Small intestine (tissue), 7 donors: ENCODE measurements at regions not wholly inside any gene's neighbourhood (a gene's known extent, or its start where the extent isn't known, plus 50 kb on each side); places are given as distances from the start of the nearest gene placed in this dataset.

Source experiments
- DNase-seq, 2 donors: peaks; one replicate each; pipeline versions ENCODE4 v3.0.0 to v3.0.0-alpha.2; 2013
- FAIRE-seq: peaks from 2 replicates; lab custom pipeline; 2012; peaks lifted over from hg19 to GRCh38; lab: Jason Lieb, UNC
- H3K27ac ChIP-seq, 3 donors: one replicate each; pipeline ENCODE4 v1.5.1; 2013; ENCODE audit warnings: low read length in 2 of 3, mild to moderate bottlenecking in 2 of 3, control low read depth in 1 of 3, inconsistent platforms in 1 of 3, low read depth in 1 of 3, moderate library complexity in 1 of 3
- H3K27me3 ChIP-seq, 3 donors: one replicate each; pipeline ENCODE4 v1.6.1; 2013; ENCODE audit warnings: low read length in 3 of 3, inconsistent platforms in 1 of 3; ENCODE audit not compliant: control insufficient read depth in 3 of 3, insufficient read depth in 3 of 3
- H3K36me3 ChIP-seq, 3 donors: one replicate each; pipeline ENCODE4 v1.6.1; 2013; ENCODE audit warnings: low read length in 3 of 3, inconsistent platforms in 1 of 3, low read depth in 1 of 3, mild to moderate bottlenecking in 1 of 3, moderate library complexity in 1 of 3; ENCODE audit not compliant: control insufficient read depth in 3 of 3, insufficient read depth in 2 of 3
- H3K4me1 ChIP-seq, 3 donors: one replicate each; pipeline ENCODE4 v1.6.1; 2013; ENCODE audit warnings: low read length in 2 of 3, inconsistent platforms in 1 of 3, low read depth in 1 of 3, mild to moderate bottlenecking in 1 of 3, moderate library complexity in 1 of 3; ENCODE audit not compliant: control insufficient read depth in 3 of 3, insufficient read depth in 2 of 3
- H3K4me3 ChIP-seq, 3 donors: one replicate each; pipeline ENCODE4 v1.5.1; 2013; ENCODE audit warnings: low read length in 3 of 3, control low read depth in 1 of 3, inconsistent platforms in 1 of 3, low read depth in 1 of 3, mild to moderate bottlenecking in 1 of 3, moderate library complexity in 1 of 3
- H3K9me3 ChIP-seq, 2 donors: one replicate each; pipeline ENCODE4 v1.6.1; 2013; ENCODE audit warnings: low read depth in 1 of 2, low read length in 1 of 2; ENCODE audit not compliant: control insufficient read depth in 2 of 2, insufficient read depth in 1 of 2
- WGBS, 3 donors: extraction: QIAGEN DNeasy Blood & Tissue Kit; methylation state at CpG; one replicate each; pipeline ENCODE4 v1.1.7; 2013; 5-methylcytosine and 5-hydroxymethylcytosine counted together
- donor health status: healthy with polysubstance abuse.
- donor health status: control.
- donor health status: control.
- donor health status: Bipolar disorder and iron deficiency.
- donor health status: healthy.

- WGBS, 3 donors, result 43 to 66% (median 56%) methylated on average over 4 of the region's 4 CpGs
- no peaks in the 10 kb centered on the region for H3K4me1 ChIP-seq
- H3K36me3 ChIP-seq, result no peaks in the 10 kb centered on the region
- H3K4me3 ChIP-seq, result no peak overlapping the region
- no peak overlapping the region for H3K27ac ChIP-seq
- FAIRE-seq (no peak), DNase-seq (no peak)
- no peaks in the 10 kb centered on the region for H3K27me3 ChIP-seq
- H3K9me3 ChIP-seq, result no peaks in the 10 kb centered on the region
Measured at GRCh38 chr9:31302620-31303418, 1081.6 kb upstream of the ACO1 start.

- H3K4me3 ChIP-seq, result no peak overlapping the region
- DNase-seq (no peak), FAIRE-seq (no peak)
- no peaks in the 10 kb centered on the region for H3K9me3 ChIP-seq
- no peaks in the 10 kb centered on the region for H3K36me3 ChIP-seq
- H3K4me1 ChIP-seq, result no peaks in the 10 kb centered on the region
- H3K27ac ChIP-seq, result no peak overlapping the region
- WGBS, 3 donors, result 35 to 41% (median 39%) methylated on average over 3 of the region's 3 CpGs
- no peaks in the 10 kb centered on the region for H3K27me3 ChIP-seq
Measured at GRCh38 chr9:31304576-31304975, 1079.9 kb upstream of the ACO1 start.

GRCh38 chr9:31314241-31314640, 1070.2 kb upstream of the ACO1 start:
- Histone ChIP-seq H3K36me3 (no peaks in the 10 kb centered on the region), H3K27ac (no peak overlapping the region), H3K9me3 (no peaks in the 10 kb centered on the region), H3K27me3 (no peaks in the 10 kb centered on the region), H3K4me1 (no peaks in the 10 kb centered on the region), H3K4me3 (no peak overlapping the region)
- FAIRE-seq (no peak), DNase-seq (no peak)
- 52 to 74% (median 57%) methylated on average over 1 of the region's 1 CpG for WGBS, 3 donors

GRCh38 chr9:31320494-31320893, 1063.9 kb upstream of the ACO1 start:
- no peak for FAIRE-seq
- H3K4me3 ChIP-seq, result no peak overlapping the region
- H3K36me3 ChIP-seq, result no peaks in the 10 kb centered on the region
- H3K9me3 ChIP-seq, result no peaks in the 10 kb centered on the region
- H3K27me3 ChIP-seq, result no peaks in the 10 kb centered on the region
- no peak for DNase-seq
- no peaks in the 10 kb centered on the region for H3K4me1 ChIP-seq
- H3K27ac ChIP-seq, result no peak overlapping the region
- 91 to 96% (median 95%) methylated on average over 9 of the region's 9 CpGs for WGBS, 3 donors

- Histone ChIP-seq H3K4me3 (no peak overlapping the region), H3K27ac (no peak overlapping the region), H3K4me1 (no peaks in the 10 kb centered on the region), H3K36me3 (no peaks in the 10 kb centered on the region), H3K27me3 (no peaks in the 10 kb centered on the region), H3K9me3 (no peaks in the 10 kb centered on the region)
- WGBS, 3 donors, result 72 to 91% (median 77%) methylated on average over 6 of the region's 6 CpGs
- DNase-seq (no peak), FAIRE-seq (no peak)
Measured at GRCh38 chr9:31321256-31321655, 1063.2 kb upstream of the ACO1 start.

- H3K27me3 ChIP-seq, result no peaks in the 10 kb centered on the region
- 64 to 86% (median 83%) methylated on average over 3 of the region's 3 CpGs for WGBS, 3 donors
- no peak overlapping the region for H3K27ac ChIP-seq
- H3K4me1 ChIP-seq, result no peaks in the 10 kb centered on the region
- DNase-seq (no peak), FAIRE-seq (no peak)
- H3K4me3 ChIP-seq, result no peak overlapping the region
- H3K9me3 ChIP-seq, result no peaks in the 10 kb centered on the region
- no peaks in the 10 kb centered on the region for H3K36me3 ChIP-seq
Measured at GRCh38 chr9:31321686-31322085, 1062.8 kb upstream of the ACO1 start.

- Histone ChIP-seq H3K27ac (no peak overlapping the region), H3K9me3 (no peaks in the 10 kb centered on the region)
- WGBS, 3 donors, result 57 to 67% (median 63%) methylated on average over 2 of the region's 2 CpGs
Measured at GRCh38 chr9:31323726-31324444, 1060.6 kb upstream of the ACO1 start.

GRCh38 chr9:31325778-31326177, 1058.7 kb upstream of the ACO1 start:
- Histone ChIP-seq H3K36me3 (no peaks in the 10 kb centered on the region), H3K27me3 (no peaks in the 10 kb centered on the region), H3K4me1 (no peaks in the 10 kb centered on the region), H3K4me3 (no peak overlapping the region), H3K9me3 (no peaks in the 10 kb centered on the region), H3K27ac (no peak overlapping the region)
- DNase-seq (no peak), FAIRE-seq (no peak)
- 87 to 96% (median 93%) methylated on average over 6 of the region's 6 CpGs for WGBS, 3 donors

More at GRCh38 chr9:31323726-31324444, 1060.6 kb upstream of the ACO1 start:
- no peaks in the 10 kb centered on the region for H3K4me1 ChIP-seq
- FAIRE-seq (no peak), DNase-seq (no peak)
- H3K36me3 ChIP-seq, result no peaks in the 10 kb centered on the region
- no peaks in the 10 kb centered on the region for H3K27me3 ChIP-seq
- H3K4me3 ChIP-seq, result no peak overlapping the region
